IMR-90 (cell line): ENCODE measurements at regions not wholly inside any gene's neighbourhood (a gene's known extent, or its start where the extent isn't known, plus 50 kb on each side); places are given as distances from the start of the nearest gene placed in this dataset.

Experiments
- CHD1 ChIP-seq: IDR thresholded peaks from 2 replicates; pipeline ENCODE4 v1.6.1; 2012; ENCODE audit warnings: low read depth, low read length, improper control_type of control experiment
- CTCF ChIP-seq: conservative IDR thresholded peaks from 2 replicates; pipeline ENCODE4 v1.5.1; 2012; ENCODE audit warnings: mild to moderate bottlenecking, low read depth, low read length, improper control_type of control experiment
- MXI1 ChIP-seq: IDR thresholded peaks from 2 replicates; pipeline ENCODE4 v1.6.1; 2012; ENCODE audit warnings: low read depth, mild to moderate bottlenecking, low read length, moderate library complexity, borderline replicate concordance
- POLR2A ChIP-seq: IDR thresholded peaks from 2 replicates; pipeline ENCODE4 v1.6.1; 2012; ENCODE audit warnings: mild to moderate bottlenecking, low read depth, low read length
- RAD21 ChIP-seq: IDR thresholded peaks from 2 replicates; pipeline ENCODE4 v1.6.1; 2012; ENCODE audit warnings: low read length, improper control_type of control experiment
- SMC3 ChIP-seq: fragments of 150-350 bp; IDR thresholded peaks from 2 replicates; pipeline ENCODE4 v1.6.1; 2016; ENCODE audit warnings: low read depth, mild to moderate bottlenecking, antibody characterized with exemption, low read length, moderate library complexity

DNA sequence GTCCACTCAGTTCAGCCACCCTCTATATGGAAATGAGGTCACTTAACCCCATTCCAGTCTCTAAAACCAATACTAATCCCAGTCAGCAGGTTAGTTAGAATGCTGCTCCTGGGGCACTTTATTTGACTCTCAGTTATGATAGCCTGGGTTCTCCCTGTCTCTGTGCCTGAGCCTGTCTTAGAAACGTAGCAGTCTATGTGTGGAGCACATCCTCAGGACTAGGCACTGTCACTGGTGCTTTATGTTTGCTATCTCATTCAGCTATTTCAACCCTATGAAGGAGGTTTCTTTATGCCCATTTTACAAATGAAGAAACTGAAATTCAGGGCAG lies 152.5 kb upstream of the PKDCC start:
- no peak for TF ChIP-seq SMC3
- no peak for TF ChIP-seq CTCF
- no peak for TF ChIP-seq POLR2A
- no peak for TF ChIP-seq CHD1
- no peak for TF ChIP-seq RAD21
- no peak for TF ChIP-seq MXI1
